8988T (cell line): ENCODE measurements at regions not wholly inside any gene's neighbourhood (a gene's known extent, or its start where the extent isn't known, plus 50 kb on each side); places are given as distances from the start of the nearest gene placed in this dataset.

Source experiments
- DNase-seq: peaks from one replicate; pipeline ENCODE4 v3.0.0; 2011

DNA sequence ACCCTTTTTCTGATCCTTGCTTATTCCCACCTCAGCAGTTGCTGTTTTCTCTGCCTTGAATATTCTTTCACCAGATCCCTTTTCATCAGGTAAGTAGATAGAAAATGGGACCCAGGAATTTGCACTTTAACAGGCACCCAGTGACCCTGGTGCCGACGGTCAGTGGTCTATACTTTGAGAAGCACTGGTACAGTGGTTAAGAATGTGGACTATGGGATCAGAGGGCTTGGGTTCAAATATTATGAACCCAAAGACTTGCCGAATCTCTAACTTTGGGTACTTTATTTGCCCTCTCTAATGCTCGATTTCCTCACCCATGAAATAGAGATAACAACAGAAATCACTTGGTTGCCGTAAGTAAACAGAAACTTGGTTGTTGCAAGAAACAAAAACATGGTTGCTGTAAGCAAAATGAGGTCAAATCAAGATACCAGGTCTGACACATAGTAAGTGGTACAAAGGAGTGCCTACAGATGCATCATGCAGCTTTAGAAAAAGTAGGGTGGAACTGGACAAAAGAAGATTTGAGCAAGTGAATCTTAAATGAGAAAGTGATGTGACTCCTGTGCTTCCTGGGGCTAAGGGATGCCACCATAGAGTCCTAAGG, 69.5 kb upstream of the GLS start:
- DNase-seq, result no peak

DNA sequence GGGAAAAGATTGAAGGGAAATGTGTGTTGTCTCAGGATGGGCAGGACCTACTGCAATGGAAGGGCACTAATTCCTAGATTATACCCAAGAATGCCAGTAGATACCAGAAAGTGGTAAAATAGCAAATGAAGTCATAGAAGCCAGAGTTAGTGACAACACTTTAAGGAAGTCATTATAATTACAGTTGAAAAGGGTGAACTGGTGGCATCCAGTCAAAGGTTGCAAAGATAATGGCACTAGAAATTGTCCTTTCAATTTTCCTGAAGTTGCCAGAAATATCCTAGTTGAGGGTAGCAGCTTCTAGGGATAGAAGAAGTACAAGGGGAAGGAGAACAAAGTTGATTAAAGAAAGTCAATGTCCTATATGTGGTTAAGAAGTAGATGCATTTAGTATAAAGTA, 68.8 kb upstream of the GLS start:
- DNase-seq, result no peak

DNA sequence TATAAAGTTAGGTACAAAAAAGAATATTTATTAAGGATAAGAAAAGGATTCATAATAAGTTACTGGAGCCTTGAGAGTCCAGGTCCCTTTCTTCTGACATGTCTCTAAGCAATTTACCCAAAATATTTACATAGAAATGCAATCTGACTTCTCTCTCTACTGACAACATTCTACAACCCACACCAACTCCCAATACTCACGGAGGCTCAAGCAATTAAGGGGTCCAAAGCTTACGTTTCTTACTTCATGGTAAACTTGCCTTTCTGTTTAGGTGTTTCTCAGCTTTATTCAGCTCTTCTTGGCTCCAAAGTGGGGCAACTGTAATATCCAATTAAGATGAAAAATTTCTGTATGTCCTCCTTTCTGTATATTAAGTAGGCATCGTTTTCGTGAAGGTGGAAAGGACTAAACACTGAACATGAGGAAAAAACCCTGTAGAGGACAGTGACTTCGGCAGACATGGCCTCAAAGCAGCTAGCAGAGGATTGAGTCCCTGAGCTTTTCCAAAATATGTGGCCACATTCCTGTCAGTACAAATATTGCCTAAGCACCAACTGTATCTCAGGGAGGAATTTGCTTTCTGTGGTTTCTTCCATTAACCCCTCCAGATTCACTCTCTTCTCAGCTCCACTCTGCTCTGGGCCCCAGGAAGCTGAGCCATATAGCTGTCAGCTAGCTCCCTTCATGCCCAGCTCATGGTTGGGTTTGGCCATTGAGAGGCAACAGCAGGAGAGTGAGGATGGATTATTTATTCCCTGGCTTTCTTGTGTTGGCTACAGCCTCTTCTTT, 67.9 kb upstream of the GLS start:
- no peak for DNase-seq

DNA sequence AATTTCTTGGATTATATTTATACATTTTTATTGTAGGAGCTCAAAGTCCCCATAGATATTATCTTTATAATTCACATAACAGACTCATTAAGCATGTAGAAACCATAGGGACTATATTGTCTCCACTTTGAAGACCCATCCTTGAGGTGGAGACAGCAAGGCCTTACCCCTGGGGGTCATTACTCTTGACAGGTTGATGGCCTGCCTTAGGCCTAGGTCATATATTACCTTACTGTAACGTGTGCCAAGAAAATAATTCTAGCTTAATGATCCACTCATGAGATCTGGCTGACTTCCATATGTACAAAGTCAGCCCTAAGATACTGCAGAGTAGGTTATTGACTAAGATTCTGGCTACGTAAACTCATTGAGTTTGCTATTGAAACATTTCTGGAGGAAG, 65.4 kb upstream of the GLS start:
- no peak for DNase-seq

DNA sequence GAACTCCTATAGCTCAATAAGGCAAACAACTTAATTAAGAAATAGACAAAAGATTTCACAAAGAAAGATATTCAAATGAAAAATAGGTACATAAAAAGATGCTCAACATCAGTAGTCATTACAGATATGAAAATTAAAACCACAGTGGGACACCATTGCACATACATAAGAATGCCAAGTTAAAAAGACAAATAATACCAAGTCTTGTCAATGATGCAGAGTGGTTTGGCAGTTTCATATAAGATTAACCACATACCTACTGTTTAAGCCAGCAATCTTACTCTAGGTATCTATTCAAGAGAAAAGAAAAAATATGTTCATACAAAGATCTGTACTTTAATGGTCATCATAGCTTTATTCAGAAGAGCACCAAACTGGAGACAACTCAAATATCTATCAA, 63.5 kb upstream of the GLS start:
- DNase-seq, result no peak

DNA sequence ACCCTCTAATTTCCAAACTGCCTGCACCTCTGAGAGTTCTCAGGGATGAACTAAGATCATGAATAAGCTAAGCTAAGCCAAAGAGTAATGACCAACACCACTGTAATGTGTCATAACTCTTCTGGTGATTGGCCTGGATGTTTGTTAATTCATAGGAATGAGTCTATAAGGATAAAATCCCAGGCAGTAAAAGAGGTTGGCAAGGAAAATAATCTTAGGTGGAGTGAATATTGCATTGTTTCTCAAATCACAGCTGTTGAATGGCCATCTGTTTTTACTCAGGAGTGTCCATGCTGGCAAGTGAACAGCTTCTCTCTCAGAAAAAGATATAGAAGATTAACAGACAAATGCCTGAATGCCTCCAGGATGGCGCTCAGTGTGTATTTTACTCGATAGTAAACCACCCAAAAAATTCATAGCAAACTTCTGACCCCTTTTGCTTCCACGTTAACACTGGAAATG, 60.8 kb upstream of the GLS start:
- no peak for DNase-seq

DNA sequence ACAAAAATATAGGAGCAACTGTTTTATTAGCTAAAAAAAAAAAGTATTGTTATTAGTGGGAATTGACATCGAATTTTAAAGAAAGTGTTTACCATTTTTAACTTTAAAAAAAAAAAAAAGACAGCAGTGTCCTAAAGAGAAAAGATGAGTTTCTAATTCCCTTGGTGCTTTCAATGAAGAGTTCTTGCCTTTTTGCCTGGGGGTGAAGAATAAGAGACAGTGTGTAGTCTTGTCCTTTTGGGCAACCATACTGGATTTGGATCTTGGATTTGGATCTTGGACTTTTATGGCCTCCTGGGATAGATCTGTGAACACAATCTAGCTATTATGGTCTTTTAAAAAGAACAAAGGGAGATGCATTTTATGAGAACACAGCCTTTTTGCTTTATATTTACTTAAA, 60.2 kb upstream of the GLS start:
- no peak for DNase-seq

DNA sequence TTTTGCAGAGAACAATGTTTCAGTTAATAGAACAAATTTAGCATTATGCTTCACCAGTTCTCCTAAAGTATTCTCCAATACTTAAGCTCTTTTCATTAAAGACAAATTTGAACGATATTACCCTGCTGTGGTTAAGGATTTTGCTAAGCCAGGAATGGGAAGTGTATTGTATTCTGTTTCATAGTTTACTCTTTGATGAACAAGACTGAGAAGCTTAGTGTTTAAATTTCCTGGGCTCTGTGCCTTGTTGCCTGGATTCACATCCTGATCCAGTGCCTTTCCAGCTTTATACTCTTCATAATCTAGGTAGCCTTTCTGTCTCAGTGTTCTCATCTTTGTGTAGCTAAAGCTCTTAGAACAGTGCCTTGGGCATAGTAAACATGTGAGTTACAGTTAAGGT, 58.6 kb upstream of the GLS start:
- DNase-seq, result no peak

DNA sequence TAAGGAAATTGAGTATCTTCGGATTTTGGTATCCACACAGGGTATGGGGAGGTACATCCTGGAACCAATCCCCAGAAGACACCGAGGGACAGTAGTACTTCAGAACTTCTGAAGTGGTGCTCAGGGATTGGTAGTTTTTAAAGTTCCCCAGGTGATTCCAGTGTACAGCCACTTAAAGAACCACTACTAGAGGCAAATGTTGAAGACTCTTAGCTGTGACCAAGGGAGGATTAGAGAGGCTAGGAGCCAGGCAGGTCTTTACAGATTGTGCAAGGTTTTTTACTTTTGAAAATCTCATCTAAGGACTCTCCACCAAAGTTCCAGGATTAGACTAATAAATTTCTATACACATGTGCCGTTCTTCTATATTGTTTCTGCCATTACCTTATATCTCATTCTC, 52.9 kb upstream of the GLS start:
- no peak for DNase-seq

DNA sequence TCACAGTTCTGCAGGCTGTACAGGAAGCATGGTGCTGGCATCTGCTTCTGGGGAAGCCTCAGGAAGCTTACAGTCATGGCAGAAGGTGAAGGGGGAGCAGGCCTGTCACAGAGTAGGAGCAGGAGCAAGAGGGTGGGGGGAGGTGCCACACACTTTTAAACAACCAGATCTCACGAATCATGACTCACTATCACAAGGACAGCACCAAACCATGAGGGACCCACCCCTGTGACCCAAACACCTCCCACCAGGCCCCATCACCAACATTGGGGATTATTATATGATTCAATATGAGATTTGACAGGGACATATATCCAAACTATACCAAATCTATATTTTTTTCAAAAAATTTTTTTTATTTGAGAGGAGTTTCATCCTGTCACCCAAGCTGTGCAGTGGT, 51.0 kb upstream of the GLS start:
- DNase-seq, result no peak
